A549 (cell line): ENCODE measurements at regions not wholly inside any gene's neighbourhood (a gene's known extent, or its start where the extent isn't known, plus 50 kb on each side); places are given as distances from the start of the nearest gene placed in this dataset.

Experiments
- CHD4 ChIP-seq: fragments of 200-600 bp; sonication (generic); IDR thresholded peaks from 2 replicates; pipeline ENCODE4 v1.6.1; 2016; ENCODE audit warnings: antibody characterized with exemption, mild to moderate bottlenecking, borderline replicate concordance
- CTCF ChIP-seq: fragments of >200 bp; sonication (Bioruptor Twin); formaldehyde crosslinking; IDR thresholded peaks from 3 replicates; pipeline ENCODE4 v1.5.1; 2016
- MAFK ChIP-seq: fragments of 450-650 bp; IDR thresholded peaks from 2 replicates; pipeline ENCODE4 v1.6.1; 2014; ENCODE audit not compliant: partially characterized antibody
- POLR2A ChIP-seq: IDR thresholded peaks from 2 replicates; pipeline ENCODE4 v1.6.1; 2012; ENCODE audit warnings: mild to moderate bottlenecking, low read length

GRCh38 chr3:124577494-124578167 lies 152.6 kb upstream of the UMPS start:
- TF ChIP-seq POLR2A (no peak), CHD4 (no peak), CTCF (no peak), MAFK (no peak)
